Gastroesophageal sphincter (tissue), 4 donors: ENCODE measurements at regions not wholly inside any gene's neighbourhood (a gene's known extent, or its start where the extent isn't known, plus 50 kb on each side); places are given as distances from the start of the nearest gene placed in this dataset.

ENCODE experiments used
- ATAC-seq: fragments of 150-250 bp; one replicate; pipeline ENCODE4 v1.9.1; 2016; ENCODE audit warnings: mild to moderate bottlenecking, moderate library complexity
- H3K27ac ChIP-seq, 4 donors: fragments of 200-600 bp; sonication (generic) in 3 of 4; 1 replicate in 3 of 4; 2 replicates in 1 of 4; pipeline ENCODE4 v1.5.1; 2016 to 2019
- H3K27me3 ChIP-seq: fragments of 200-600 bp; sonication (generic); one replicate; pipeline ENCODE4 v1.5.1; 2019
- H3K36me3 ChIP-seq, 2 donors: fragments of 200-600 bp; sonication (generic); one replicate each; pipeline ENCODE4 v1.5.1; 2019; ENCODE audit warnings: control low read depth in 1 of 2
- H3K4me1 ChIP-seq, 3 donors: fragments of 200-600 bp; sonication (generic); 1 replicate in 2 of 3; 2 replicates in 1 of 3; pipeline ENCODE4 v1.5.1; 2016 to 2019; ENCODE audit warnings: control low read depth in 2 of 3
- H3K4me3 ChIP-seq, 2 donors: fragments of 200-600 bp; sonication (generic); one replicate each; pipeline ENCODE4 v1.5.1; 2019; ENCODE audit warnings: mild to moderate bottlenecking in 1 of 2, moderate library complexity in 1 of 2
- H3K9me3 ChIP-seq, 3 donors: fragments of 200-600 bp; sonication (generic); one replicate each; pipeline ENCODE4 v1.5.1; 2017 to 2019; ENCODE audit warnings: control low read depth in 2 of 3
- CTCF ChIP-seq, 4 experiments: fragments of 200-600 bp in 2 of 4; fragments of 450-650 bp in 2 of 4; sonication (generic) in 1 of 4; IDR thresholded peaks; one replicate each; pipeline ENCODE4 v1.5.1; 2017 to 2019; ENCODE audit warnings: antibody characterized with exemption in 4 of 4, mild to moderate bottlenecking in 2 of 4, moderate library complexity in 2 of 4
- EP300 ChIP-seq: sonication (generic); formaldehyde crosslinking; IDR thresholded peaks from one replicate; pipeline ENCODE4 v1.6.1; 2017; ENCODE audit warnings: antibody characterized with exemption, mild to moderate bottlenecking
- POLR2A ChIP-seq, 2 donors: fragments of 450-650 bp; IDR thresholded peaks; one replicate each; pipeline ENCODE4 v1.6.1; 2017; ENCODE audit warnings: antibody characterized with exemption in 2 of 2, mild to moderate bottlenecking in 2 of 2, moderate library complexity in 1 of 2
- POLR2AphosphoS5 ChIP-seq: sonication (generic); formaldehyde crosslinking; IDR thresholded peaks from one replicate; pipeline ENCODE4 v1.6.1; 2017; ENCODE audit warnings: antibody characterized with exemption
- WGBS, 2 donors: methylation state at CpG; one replicate each; pipeline ENCODE4 v1.1.5; 2018; ENCODE audit warnings: low coverage in 1 of 2; 5-methylcytosine and 5-hydroxymethylcytosine counted together

GRCh38 chr2:30034052-30034775, 112.6 kb upstream of the YPEL5 start:
- no peak for ATAC-seq
- Histone ChIP-seq H3K36me3 (no peaks in the 10 kb centered on the region), H3K9me3 (no peaks in the 10 kb centered on the region), H3K4me3 (no peak overlapping the region), H3K27me3 (peaks cover 6% of the 10 kb centered on the region), H3K27ac (no peak overlapping the region), H3K4me1 (no peaks in the 10 kb centered on the region)
- WGBS, 2 donors: 82 to 94% methylated on average over 4 to 5 of the region's 5 CpGs
- TF ChIP-seq CTCF (IDR thresholded peaks at IDR 0.05): no peak
- TF ChIP-seq POLR2AphosphoS5: no peak
- TF ChIP-seq POLR2A (IDR thresholded peaks at IDR 0.05): no peak
- TF ChIP-seq EP300: no peak

- no peak for TF ChIP-seq POLR2A (IDR thresholded peaks at IDR 0.05)
- TF ChIP-seq CTCF (IDR thresholded peaks at IDR 0.05): no peak
- no peak for TF ChIP-seq EP300
- TF ChIP-seq POLR2AphosphoS5: no peak
- no peak for ATAC-seq
- H3K9me3 ChIP-seq: no peaks in the 10 kb centered on the region
- H3K27ac ChIP-seq: no peak overlapping the region
- H3K36me3 ChIP-seq: no peaks in the 10 kb centered on the region
- no peak overlapping the region for H3K4me3 ChIP-seq
- no peaks in the 10 kb centered on the region for H3K27me3 ChIP-seq
- no peaks in the 10 kb centered on the region for H3K4me1 ChIP-seq
- 50% methylated on average over 1 of the region's 2 CpGs; no CpG with 5 or more reads in 1 of the 2 donors for WGBS, 2 donors
These were observed 109.8 kb upstream of the YPEL5 start for GRCh38 chr2:30037016-30037415.

GRCh38 chr2:30038419-30038818, 108.4 kb upstream of the YPEL5 start:
- ATAC-seq: no peak
- Histone ChIP-seq H3K4me3 (no peak overlapping the region), H3K4me1 (no peaks in the 10 kb centered on the region), H3K36me3 (no peaks in the 10 kb centered on the region), H3K9me3 (no peaks in the 10 kb centered on the region), H3K27ac (no peak overlapping the region), H3K27me3 (no peaks in the 10 kb centered on the region)
- TF ChIP-seq POLR2AphosphoS5: no peak
- TF ChIP-seq CTCF (IDR thresholded peaks at IDR 0.05): no peak
- no peak for TF ChIP-seq EP300
- no peak for TF ChIP-seq POLR2A (IDR thresholded peaks at IDR 0.05)
- WGBS, 2 donors: 60 to 67% methylated on average over 2 to 3 of the region's 3 CpGs

- 83% methylated on average over 1 of the region's 1 CpG; no CpG with 5 or more reads in 1 of the 2 donors for WGBS, 2 donors
- Histone ChIP-seq H3K27me3 (no peaks in the 10 kb centered on the region), H3K9me3 (no peaks in the 10 kb centered on the region), H3K4me3 (no peak overlapping the region), H3K27ac (no peak overlapping the region), H3K4me1 (no peaks in the 10 kb centered on the region), H3K36me3 (no peaks in the 10 kb centered on the region)
- ATAC-seq: no peak
- TF ChIP-seq CTCF (IDR thresholded peaks at IDR 0.05): no peak
- no peak for TF ChIP-seq EP300
- no peak for TF ChIP-seq POLR2A (IDR thresholded peaks at IDR 0.05)
- TF ChIP-seq POLR2AphosphoS5: no peak
These were observed 107.7 kb upstream of the YPEL5 start for GRCh38 chr2:30039101-30039500.

- ATAC-seq: no peak
- 78% methylated on average over 1 of the region's 1 CpG; no CpG with 5 or more reads in 1 of the 2 donors for WGBS, 2 donors
- H3K4me1 ChIP-seq: no peaks in the 10 kb centered on the region
- TF ChIP-seq CTCF (IDR thresholded peaks at IDR 0.05) (no peak), EP300 (no peak), POLR2A (IDR thresholded peaks at IDR 0.05) (no peak), POLR2AphosphoS5 (no peak)
- H3K9me3 ChIP-seq: no peaks in the 10 kb centered on the region
- H3K27me3 ChIP-seq: no peaks in the 10 kb centered on the region
- no peaks in the 10 kb centered on the region for H3K36me3 ChIP-seq
- no peak overlapping the region for H3K27ac ChIP-seq
- no peak overlapping the region for H3K4me3 ChIP-seq
These were observed 106.7 kb upstream of the YPEL5 start for GRCh38 chr2:30040147-30040546.
